HepG2 (cell line): ENCODE measurements at regions not wholly inside any gene's neighbourhood (a gene's known extent, or its start where the extent isn't known, plus 50 kb on each side); places are given as distances from the start of the nearest gene placed in this dataset.

Source experiments
- ASH2L ChIP-seq: fragments of 300-600, 200-600 bp; sonication (generic); IDR thresholded peaks from 2 replicates; pipeline ENCODE4 v1.7.0; 2017; ENCODE audit warnings: low read depth, mild to moderate bottlenecking, moderate library complexity, mixed read lengths, low read length; ENCODE audit not compliant: insufficient read length
- DZIP1 ChIP-seq: sonication (generic); formaldehyde crosslinking; IDR thresholded peaks from 2 replicates; pipeline ENCODE4 v1.5.0; 2020; ENCODE audit warnings: mild to moderate bottlenecking, missing genetic modification reagents
- GATAD2A ChIP-seq: IDR thresholded peaks from 2 replicates; pipeline ENCODE4 v1.6.1; 2016
- POLR2AphosphoS5 ChIP-seq: IDR thresholded peaks from 2 replicates; pipeline ENCODE4 v1.6.1; 2012; ENCODE audit warnings: low read depth, low read length
- ZFP36 ChIP-seq: fragments of 150-350 bp; IDR thresholded peaks from 2 replicates; pipeline ENCODE4 v1.6.1; 2018; ENCODE audit warnings: borderline replicate concordance, low read length, low read depth; ENCODE audit not compliant: partially characterized antibody
- ZNF549 ChIP-seq: sonication (generic); formaldehyde crosslinking; IDR thresholded peaks from 2 replicates; pipeline ENCODE4 v1.5.0; 2020; ENCODE audit warnings: missing genetic modification reagents

DNA sequence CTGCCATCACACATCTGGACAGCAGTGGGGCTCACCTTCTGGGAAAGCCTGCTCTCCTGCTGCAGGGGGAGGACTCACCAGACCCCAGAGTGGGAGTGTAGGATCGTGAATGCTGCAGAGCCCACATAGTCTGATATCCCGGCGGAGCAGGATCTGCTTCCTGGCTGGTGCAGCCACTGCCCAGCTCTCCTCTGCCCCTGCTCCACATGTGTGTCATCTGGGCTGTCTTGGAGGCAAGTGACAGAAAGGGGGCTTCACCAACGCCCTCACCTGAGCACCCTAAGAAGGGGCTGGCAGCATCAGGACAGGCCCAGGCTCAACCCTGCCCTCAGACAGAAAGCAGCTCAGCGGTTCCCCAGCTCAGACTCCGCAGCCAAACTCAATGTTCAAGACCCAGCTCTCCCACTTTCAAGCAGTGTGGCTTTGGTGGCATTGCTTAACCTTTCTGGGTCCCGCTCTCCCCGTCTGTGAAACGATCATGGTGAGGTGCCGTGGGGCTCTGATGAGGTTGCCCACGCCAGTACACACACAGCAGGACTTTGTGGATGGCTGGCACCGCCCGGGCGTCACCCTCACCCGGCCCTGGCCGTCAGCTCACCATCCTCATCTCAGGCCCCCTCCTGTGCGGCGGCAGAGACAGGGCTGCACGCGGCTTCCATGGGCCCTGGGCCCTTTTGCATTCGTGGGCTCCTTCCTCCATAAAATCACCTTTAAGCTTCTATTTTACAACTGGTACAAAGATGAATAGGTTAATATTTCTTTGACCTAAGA is 91.0 kb upstream of the SFSWAP start:
- TF ChIP-seq ZNF549 (CRISPR knock-in tag), result no peak
- no peak for TF ChIP-seq GATAD2A (CRISPR knock-in tag)
- TF ChIP-seq POLR2AphosphoS5, result no peak
- no peak for TF ChIP-seq ASH2L
- no peak for TF ChIP-seq DZIP1 (CRISPR knock-in tag)
- TF ChIP-seq ZFP36, result no peak
